GM18868 (cell line): ENCODE measurements at regions not wholly inside any gene's neighbourhood (a gene's known extent, or its start where the extent isn't known, plus 50 kb on each side); places are given as distances from the start of the nearest gene placed in this dataset.

Experiments used
- ATAC-seq: cut with Tn5 transposase; IDR thresholded peaks from one replicate; pipeline ENCODE4 v1.9.1; 2021; ENCODE audit warnings: mild to moderate bottlenecking, moderate library complexity; ENCODE audit not compliant: unreplicated experiment

- no peak for ATAC-seq
These were observed 139.9 kb downstream of the MRPL57 start for GRCh38 chr13:21316376-21316775.

GRCh38 chr13:21318891-21319532 is 140.1 kb downstream of the ZDHHC20 start:
- no peak for ATAC-seq

GRCh38 chr13:21319869-21320641 is 139.0 kb downstream of the ZDHHC20 start:
- no peak for ATAC-seq

- ATAC-seq = no peak
These were observed 138.5 kb downstream of the ZDHHC20 start for GRCh38 chr13:21320642-21321034.

- no peak for ATAC-seq
These were observed 137.8 kb downstream of the ZDHHC20 start for GRCh38 chr13:21321269-21321668.

GRCh38 chr13:21322327-21322965 is 136.7 kb downstream of the ZDHHC20 start:
- no peak for ATAC-seq
